NCI-H526 (cell line): ENCODE measurements at regions not wholly inside any gene's neighbourhood (a gene's known extent, or its start where the extent isn't known, plus 50 kb on each side); places are given as distances from the start of the nearest gene placed in this dataset.
A peak's percentile ranks its signal among the peaks of the same experiment; 100 is the strongest.
"Not testable (repeated sequence)": the region's sequence is repeated elsewhere in the genome, so short reads cannot be mapped to it uniquely, and the experiment has no call there.

ENCODE experiments used
- DNase-seq, 2 experiments: peaks; one replicate each; lab custom pipeline; 2025; lab: John Stamatoyannopoulos, UW

GRCh38 chr13:54004026-54004699 is 975.5 kb downstream of the OLFM4 start:
- no peak for DNase-seq

- DNase-seq: no peak
These were observed 987.9 kb downstream of the OLFM4 start for GRCh38 chr13:54016542-54016941.

- no peak for DNase-seq
These were observed 989.9 kb downstream of the OLFM4 start for GRCh38 chr13:54018485-54018884.

- DNase-seq: no peak
These were observed 1000.6 kb downstream of the OLFM4 start for GRCh38 chr13:54029226-54029625.

GRCh38 chr13:54029720-54030119 is 1001.1 kb downstream of the OLFM4 start:
- no peak for DNase-seq

GRCh38 chr13:54033323-54033861 is 1004.8 kb downstream of the OLFM4 start:
- DNase-seq: no peak

GRCh38 chr13:54034047-54034446 is 1005.4 kb downstream of the OLFM4 start:
- no peak for DNase-seq

GRCh38 chr13:54057416-54057815 is 1028.8 kb downstream of the OLFM4 start:
- not testable (repeated sequence) for DNase-seq

GRCh38 chr13:54069958-54070357 is 1041.3 kb downstream of the OLFM4 start:
- not testable (repeated sequence) for DNase-seq

GRCh38 chr13:54077569-54077968 is 1049.0 kb downstream of the OLFM4 start:
- DNase-seq: no peak

GRCh38 chr13:54078271-54078870 is 1049.8 kb downstream of the OLFM4 start:
- no peak for DNase-seq

GRCh38 chr13:54082309-54082708 is 1053.7 kb downstream of the OLFM4 start:
- DNase-seq: not testable (repeated sequence)

GRCh38 chr13:54091884-54092283 is 1063.3 kb downstream of the OLFM4 start:
- DNase-seq: no peak

GRCh38 chr13:54092686-54093085 is 1064.1 kb downstream of the OLFM4 start:
- no peak for DNase-seq

- DNase-seq: no peak
These were observed 1082.0 kb downstream of the OLFM4 start for GRCh38 chr13:54110597-54110996.

- DNase-seq: no peak
These were observed 1096.1 kb downstream of the OLFM4 start for GRCh38 chr13:54124700-54125099.

GRCh38 chr13:54130931-54131330 is 1102.3 kb downstream of the OLFM4 start:
- not testable (repeated sequence) for DNase-seq

- DNase-seq: not testable (repeated sequence)
These were observed 1102.8 kb downstream of the OLFM4 start for GRCh38 chr13:54131433-54131832.

GRCh38 chr13:54132127-54132526 is 1103.5 kb downstream of the OLFM4 start:
- not testable (repeated sequence) for DNase-seq

- not testable (repeated sequence) for DNase-seq
These were observed 1104.1 kb downstream of the OLFM4 start for GRCh38 chr13:54132720-54133119.

GRCh38 chr13:54133746-54134145 is 1105.1 kb downstream of the OLFM4 start:
- no peak for DNase-seq

GRCh38 chr13:54144828-54145227 is 1116.2 kb downstream of the OLFM4 start:
- peak in 1 of 2 experiments; percentile 39 for DNase-seq

GRCh38 chr13:54150851-54151250 is 1122.2 kb downstream of the OLFM4 start:
- DNase-seq: no peak
